IPS-NIHi11 (cell line): ENCODE measurements at regions not wholly inside any gene's neighbourhood (a gene's known extent, or its start where the extent isn't known, plus 50 kb on each side); places are given as distances from the start of the nearest gene placed in this dataset.

ENCODE experiments used
- DNase-seq: peaks from one replicate; pipeline ENCODE4 v3.0.0; 2012; ENCODE audit warnings: mixed read lengths, low spot score

DNA sequence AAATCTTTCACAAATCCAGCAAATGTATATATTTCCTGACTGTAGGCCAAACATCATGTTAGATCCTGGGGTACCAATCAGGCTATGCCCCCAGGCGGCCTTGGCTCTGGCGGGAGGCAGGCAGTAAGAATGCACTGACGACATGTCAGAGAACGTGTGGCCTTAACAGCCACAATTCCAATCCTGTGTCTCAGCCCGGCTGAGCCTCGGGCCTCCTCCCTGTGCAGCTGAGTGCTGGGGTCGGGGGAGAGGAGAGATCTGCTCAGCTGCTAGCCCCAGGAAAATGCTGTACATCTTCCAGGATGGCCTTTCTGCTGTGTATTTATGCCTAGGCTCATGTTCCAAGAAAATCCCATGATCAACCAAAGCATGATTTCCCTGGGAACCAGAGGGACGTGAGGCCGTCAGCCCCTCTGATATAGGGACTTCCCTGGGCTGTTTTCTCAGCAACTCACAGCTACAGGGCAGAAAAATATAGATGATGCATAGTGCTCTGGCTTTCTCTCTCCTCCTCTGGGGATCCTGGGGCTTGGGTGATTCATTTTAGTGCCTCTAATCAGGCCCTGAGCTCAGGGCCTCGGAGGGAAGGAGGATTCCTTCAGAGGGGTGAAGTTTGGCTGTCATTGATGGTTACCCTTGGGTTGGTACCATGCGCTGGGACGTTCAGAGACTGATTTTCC lies 604.0 kb downstream of the HS3ST4 start:
- DNase-seq, result no peak

DNA sequence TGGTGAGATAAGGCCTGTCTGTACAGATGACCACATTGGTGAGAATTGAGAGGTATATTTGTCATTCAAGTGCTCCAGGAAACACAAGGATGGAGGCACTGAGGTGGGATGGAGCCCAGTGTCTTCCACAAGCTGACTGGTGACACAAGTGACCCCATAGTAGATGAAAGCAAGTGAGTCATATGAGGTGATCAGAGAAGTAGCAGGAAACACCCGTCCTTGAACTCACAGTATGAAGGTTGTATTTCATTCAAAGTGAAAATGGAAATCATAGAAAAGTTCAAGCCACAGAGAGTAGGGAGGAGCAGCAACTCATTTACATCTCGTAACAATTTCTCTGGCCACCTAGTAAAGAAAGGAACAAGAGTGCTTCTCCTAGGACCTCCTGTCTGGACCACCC lies 609.8 kb downstream of the HS3ST4 start:
- no peak for DNase-seq

DNA sequence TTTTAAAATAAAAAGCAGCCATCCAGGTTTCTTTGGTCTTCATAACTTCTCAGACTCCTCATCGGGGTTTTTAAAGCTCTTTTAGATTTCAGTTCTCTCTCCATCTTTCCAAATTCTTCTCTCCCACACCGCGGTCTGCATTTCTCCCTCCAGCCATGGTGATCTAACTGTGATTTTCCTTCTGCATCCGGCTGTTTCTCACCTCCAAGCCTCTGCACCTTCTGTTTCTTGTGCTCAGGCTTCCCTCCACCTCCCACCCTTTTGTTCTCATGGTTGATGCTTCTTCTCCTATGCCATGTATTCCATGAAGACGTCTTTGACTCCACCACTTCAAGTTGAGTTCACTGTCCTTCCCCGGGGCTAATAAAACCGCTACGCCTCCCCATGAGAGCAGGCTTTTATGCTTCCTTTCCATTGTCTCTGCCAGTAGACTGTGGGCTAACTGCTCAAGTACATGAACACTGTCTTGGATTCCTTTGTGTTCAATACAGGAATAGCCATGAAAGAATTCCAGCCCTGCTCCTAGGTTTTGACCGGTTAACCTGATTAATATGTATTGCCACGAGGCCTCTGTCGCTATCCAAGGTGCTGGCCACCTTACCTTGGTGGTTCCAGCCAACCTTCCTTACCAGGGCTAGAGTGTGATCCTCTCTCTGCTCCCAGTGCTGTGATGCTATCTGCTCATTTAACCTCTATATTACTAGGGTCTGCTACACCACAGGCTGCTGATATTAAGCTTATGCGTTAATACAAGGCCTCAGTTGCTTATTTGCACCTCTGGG lies 625.1 kb downstream of the HS3ST4 start:
- DNase-seq, result peak; percentile 53

DNA sequence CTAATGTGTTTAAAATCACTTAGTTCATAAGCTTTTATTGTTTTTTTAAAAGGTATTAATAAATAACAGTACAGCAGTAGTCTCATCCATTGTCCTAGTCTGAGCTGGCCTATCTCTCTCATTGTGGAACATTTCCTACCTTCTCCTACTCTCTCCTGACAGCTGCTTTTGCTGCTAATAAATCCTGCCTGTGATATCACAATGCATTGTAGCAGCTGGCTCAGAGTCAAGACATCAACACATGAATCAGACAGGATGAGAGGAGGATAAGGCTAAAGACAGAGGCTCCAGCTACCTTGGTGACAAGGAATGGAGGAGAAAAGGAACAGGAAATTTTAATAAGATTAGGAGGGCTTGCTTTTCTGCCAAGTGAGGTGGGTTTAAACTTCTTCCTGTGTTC lies 626.1 kb downstream of the HS3ST4 start:
- no peak for DNase-seq

DNA sequence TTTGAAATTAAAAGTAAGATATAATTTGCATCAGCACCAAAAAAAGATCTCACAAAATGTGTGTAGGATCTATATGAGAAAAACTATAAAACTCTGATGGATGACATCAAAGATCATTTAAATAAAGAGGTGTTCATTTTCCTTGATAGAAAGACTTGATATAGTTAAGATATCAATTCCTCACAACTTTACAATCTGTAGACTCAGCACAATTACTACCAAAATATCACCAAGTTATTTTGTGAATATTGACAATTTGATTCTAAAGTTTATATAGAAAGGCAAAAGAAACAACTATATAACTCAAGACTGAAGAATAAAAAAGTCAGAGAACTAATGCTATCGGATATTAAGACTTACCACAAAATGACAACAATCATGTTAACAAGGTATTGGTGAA lies 638.9 kb downstream of the HS3ST4 start:
- DNase-seq, result no peak

DNA sequence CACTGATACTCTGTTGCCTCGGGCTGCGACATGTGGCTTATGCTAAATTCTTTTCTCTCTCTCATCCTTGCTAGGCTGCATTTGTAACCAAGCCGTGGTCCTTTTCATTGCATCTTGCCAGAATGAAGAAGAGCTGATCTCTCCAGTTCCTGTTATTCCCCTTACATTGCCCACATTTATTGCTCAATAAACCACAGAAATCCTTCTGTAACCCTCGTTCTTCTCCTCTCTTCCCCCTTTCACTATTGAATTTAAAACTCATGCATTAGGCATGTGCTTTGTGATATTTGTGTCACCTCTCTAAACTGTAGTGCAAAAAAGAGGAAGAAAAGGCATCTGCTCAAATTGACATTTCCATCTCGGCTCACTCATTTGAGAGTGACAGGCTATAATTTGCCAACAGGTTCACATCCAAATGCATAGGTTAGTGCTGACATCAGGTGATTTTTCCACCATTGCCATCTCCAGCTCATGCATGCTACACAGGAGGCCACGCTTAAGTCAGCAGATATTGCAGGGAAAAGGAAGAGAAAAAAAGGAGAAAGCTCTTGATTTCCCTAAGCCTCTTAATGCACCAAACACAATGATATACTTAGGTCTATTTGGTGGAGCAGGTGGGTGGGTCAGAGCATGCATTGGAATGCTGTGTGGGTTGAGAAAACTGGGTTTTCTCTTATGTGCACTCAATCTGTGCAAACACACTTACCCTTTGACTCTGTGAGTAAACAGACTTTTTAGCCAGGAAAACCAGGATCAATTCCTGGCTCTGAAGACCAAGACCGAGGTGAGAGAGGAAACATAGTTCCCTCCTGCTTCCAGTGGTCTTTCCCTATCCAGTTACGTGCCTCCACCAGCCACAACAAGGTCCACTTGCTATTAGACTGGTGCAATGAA lies 642.7 kb downstream of the HS3ST4 start:
- no peak for DNase-seq

DNA sequence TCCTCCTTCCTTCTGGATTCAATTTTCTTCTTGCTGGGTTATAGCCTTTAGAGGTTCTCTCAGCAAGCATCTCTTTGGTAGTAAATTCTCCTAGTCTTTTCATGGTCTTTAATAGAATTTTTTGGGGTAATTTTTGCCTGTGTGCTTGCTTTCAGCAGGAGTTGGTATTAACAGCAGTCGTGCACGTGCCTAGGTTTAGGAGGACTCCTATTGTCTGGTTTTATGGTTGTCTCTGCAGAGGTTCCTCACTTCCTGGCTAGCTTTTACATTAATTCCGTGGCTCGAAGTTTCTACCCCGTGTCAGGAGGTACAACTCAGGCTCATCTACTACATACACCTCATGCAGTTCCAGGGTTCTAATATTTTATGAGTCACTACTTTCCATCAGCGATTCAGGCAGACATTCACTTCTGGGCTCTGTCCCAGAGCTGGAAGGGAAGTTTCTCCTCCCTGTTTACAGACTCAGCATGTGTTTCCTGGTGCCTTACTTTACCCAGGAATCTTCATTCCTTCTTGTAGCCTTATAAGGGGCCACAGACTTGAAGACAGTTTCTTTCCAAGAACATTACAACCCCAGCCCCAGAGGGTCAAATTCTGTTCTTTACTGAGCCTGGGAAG lies 643.6 kb downstream of the HS3ST4 start:
- DNase-seq, result no peak

DNA sequence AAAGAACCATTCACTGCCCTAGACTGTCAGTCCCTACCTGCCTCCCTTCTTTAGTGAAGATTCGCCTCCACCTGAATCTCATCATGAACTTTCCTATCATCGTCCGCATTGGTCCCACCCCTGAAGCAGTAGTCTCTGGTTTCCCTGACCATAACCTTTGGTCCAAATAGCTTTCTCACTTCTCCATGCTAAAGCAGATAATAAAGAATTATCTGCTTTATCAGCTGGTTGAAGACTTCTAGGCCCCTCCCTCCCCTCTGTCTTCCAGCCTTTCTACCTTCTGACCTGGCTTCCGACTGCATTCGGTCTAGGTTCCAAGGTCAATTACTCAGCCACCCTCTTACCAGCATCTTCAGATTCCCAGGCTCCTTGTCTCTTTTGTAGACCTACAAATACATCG lies 650.9 kb downstream of the HS3ST4 start:
- no peak for DNase-seq

DNA sequence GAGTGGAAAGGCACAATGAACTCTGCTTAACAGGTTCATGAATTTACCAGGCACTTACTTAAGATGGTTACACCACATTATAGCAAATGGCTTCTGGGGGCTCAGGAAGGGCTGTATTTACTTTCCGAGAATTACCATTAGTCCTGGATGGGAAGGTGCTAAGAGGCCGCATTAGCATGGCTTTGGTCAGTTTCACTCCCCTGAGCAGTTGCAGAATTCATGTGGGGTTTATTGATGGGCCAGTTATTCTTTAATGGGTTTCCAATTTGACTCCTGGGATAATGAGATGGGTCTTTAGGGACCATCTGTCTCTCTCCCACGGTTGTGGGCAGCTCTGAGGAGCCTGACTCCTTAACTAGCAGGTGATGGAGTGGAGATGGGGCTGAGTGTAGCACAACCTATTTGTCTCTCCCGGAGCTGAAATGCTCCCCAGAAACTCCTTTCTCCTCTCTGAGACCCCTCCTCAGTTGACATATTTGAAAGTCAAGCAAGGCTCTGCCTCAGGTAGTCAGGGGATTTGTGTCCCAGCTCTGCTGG lies 652.5 kb downstream of the HS3ST4 start:
- DNase-seq, result no peak

DNA sequence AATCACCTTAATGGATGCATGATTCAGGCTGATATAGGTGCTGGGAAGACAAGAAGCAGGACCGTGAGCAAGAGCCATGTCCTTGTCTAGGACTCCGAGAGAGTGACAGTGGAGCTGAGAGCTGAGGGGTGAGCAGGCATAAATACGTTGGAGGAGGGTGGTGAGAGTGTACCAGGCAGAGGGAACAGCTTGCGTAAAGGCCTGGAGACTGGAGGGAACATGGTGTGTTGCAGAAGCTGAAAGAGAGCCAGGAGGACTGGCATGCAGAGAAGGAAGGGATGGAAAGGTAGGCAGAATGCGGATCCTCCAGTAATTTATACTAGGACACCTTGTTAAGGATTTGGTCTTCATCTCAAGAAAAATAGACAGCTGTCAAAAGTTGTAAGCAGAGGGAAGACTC lies 653.2 kb downstream of the HS3ST4 start:
- DNase-seq, result no peak

DNA sequence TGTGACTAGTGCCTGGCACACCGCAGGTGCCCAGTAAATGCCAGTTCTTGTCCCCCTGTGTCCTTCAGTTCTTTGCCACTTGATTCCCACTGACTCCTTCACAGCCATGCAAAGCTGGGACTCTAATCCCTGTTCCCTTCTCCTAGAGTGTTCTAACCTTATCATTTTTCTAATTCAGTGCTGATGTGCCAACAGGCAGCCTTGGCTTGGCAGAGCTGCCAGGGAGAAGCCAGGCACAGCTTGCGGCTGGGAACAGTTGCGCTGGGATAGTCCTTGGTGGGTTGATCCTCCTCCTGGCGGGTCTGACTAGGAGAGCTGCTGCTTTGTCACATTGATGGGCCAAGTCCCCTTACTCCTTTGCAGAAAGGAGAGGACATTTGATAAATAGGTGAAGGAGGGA lies 654.2 kb downstream of the HS3ST4 start:
- DNase-seq, result no peak

DNA sequence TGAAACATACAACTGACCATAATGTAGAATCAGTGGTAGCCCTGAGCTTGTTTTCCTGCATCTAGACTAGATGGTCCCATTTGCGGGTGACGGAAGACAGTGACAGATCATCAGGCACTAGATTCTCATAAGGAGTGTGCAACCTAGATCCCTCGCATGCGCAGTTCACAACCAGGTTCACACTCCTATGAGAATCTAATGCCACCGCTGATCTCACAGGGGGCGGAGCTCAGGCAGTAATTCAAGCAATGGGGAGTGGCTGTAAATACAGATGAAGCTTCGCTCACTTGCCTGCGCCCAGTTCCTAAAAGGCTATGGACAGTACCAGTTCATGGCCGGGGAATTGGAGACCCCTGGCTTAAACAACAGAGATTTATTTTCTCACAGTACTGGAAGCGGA lies 656.3 kb downstream of the HS3ST4 start:
- DNase-seq, result no peak

DNA sequence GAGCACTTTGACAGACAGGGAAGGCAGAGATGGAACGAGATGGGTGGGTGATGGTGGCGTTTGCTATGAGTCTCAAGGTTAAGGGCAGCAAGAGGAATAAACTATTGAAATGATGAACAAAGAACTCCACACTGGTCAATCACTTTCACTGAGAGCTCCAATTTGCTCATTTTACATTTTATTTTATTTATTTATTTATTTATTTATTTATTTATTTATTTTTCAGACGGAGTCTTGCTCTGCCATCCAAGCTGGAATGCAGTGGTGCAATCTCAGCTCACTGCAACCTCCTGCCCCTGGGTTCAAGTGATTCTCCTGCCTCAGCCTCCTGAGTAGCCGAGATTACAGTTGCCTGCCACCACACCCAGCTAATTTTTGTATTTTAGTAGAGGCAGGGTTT lies 669.1 kb downstream of the HS3ST4 start:
- DNase-seq, result no peak

DNA sequence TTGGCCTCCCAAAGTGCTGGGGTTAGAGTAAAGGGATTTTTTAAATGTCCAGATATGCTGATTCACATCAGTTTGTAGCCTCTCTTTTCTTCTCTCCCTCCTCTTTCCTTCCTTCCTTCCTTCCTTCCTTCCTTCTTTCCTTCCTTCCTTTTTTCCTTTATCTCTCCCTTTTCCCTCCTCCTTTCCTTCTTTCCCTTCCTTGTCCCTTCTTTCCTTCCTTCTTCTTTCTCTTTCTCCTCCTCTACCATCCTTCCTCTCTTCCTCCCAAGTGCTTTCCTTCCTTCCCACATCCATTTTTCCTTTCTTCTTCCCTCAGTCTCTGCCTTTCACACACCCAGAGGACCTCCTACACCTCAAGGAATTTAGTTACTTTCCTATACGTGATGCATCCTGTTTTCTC lies 671.8 kb downstream of the HS3ST4 start:
- DNase-seq, result no peak

DNA sequence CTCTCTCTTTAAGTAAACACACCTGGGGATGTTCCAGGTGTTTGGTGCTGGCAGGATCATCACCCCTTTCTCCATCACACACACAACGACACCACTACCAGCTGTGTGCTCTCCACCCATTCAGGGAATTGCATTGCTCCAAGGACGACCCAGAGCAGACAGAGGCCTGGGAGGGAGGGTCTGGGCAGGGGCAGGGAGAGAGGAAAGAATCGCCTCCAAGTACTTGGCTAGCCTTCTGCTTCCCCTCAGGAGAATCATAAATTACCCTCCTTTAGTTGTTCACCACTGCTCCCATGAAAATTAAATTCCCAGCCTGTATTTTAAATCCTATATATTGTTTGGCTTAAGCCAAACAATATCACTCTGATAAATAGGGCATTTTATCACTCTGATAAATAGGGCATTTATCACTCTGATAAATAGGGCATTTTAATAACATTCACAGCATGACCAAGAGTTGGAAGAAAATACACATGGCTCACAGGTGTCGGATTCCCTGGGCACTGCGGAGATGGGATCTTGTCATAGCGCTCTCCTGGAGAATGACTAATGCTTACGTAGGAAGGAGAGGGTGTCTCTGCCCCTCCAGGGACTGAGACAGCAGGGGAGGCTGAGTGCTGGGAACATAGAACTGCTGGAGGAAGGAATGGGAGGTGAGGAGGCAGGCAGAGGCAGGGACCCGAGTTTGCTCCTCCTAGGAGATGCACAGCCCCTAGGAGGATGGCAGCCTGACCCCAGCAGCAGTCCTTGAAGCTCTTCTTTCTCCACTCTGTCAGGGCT lies 673.6 kb downstream of the HS3ST4 start:
- peak; percentile 19 for DNase-seq

DNA sequence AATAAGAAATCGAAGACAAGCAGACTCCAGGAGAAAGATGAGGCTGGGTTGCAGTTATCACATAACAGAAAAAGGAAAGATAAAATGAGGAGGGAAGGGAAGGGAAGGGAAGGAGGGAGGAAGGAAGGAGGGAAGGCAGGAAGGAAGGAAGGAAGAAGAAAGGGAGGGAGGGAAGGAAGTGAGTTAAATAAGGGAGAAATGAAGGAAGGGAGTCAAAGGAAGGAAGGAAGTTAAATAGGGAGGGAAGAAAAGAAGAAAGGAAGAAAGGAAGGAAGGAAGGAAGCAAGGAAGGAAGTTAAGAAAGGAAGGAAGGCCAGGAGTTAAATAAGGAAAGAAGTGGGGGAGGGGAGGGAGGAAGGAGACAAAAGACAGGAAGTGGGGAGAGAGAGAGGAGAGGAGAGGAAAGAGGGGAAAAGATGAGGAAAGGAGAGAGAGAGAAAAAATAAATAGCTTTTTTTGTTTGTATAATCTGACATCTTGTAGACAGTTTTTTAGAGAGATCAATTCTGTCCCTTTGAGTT lies 679.6 kb downstream of the HS3ST4 start:
- no peak for DNase-seq

DNA sequence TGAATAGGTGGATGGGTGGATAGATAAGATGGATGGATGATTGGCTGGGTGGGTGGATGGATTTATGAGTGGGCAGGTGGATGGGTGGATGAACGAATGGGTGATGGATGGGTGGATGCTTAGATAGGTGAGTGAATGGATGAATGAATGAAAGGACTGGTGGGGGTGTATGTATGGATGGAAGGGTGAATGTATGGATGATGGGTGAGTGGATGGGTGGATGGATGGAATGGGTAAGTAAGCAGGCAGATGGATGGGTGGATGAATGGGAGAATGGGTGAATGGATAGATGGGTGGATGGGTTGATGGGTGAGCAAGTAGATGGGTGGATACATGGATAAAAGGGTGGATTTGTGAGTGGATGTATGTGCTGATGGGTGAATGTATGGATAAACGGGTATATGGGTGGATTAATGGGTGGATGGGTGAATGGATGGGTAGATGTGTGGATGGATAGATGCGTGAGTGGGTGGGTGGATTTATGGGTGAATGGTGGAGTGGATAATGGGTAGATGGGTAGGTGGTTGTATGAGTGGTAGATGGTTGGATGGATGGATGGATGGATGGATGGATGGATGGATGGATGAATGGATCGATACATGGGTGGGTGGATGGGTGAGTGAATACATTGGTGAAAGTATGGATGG lies 682.6 kb downstream of the HS3ST4 start:
- DNase-seq, result no peak

DNA sequence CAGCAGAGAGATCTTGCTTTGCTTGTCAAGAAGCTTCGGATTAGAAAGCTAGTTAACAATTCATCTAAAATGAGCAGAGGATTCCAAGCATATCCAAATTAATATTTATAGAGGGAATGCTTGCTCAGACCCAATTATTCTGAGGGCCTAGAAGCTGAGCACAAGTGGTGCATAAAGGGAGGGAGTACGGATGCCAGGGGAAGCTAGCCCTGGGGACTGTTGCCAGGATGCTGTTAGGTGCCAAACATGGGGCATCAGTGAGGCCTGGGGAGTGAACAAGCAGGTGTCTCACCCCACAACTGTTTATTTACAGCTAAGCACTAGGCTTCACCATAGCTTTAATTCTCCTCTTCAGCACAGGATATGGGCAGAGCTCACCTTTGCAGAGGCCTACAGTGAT lies 684.1 kb upstream of the C16orf82 start:
- DNase-seq, result no peak

DNA sequence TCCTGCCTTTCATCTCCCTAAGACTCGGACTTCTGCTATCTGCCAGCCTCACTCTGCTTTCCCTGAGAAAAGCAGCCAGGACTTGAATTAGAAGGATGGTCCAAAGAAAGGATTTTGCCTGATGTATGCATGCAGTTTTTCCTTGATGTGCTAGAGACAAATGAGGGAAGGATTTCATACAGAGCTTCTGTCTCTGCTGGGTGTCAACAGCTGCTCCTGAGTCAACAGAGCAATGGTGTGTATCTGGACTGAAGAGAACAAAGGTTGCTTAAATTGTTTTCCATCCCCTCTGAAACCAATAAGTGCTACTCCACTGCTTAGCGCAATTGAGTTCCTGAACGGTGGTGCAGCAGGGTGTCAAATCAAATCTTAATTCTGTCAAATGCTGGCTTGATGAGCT lies 680.6 kb upstream of the C16orf82 start:
- DNase-seq, result no peak

DNA sequence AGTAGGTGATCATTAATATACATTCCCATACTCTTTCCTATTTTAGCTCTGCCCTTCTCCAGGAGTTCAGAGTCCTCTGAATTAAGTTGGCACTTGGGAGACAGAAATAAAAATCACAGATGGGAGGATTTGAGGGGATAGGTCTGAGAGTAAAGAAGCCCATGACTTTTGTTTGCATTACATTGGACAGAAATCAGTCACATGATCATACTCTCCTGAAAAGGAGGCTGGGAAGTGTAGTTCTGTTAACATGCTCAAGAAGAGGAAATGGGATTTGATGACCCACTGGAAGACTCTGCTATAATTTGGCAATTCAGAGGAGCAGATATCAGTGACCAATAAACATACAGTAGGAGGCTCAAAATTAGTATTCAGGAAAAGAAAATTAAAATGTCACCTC lies 674.9 kb upstream of the C16orf82 start:
- peak; percentile 24 for DNase-seq

DNA sequence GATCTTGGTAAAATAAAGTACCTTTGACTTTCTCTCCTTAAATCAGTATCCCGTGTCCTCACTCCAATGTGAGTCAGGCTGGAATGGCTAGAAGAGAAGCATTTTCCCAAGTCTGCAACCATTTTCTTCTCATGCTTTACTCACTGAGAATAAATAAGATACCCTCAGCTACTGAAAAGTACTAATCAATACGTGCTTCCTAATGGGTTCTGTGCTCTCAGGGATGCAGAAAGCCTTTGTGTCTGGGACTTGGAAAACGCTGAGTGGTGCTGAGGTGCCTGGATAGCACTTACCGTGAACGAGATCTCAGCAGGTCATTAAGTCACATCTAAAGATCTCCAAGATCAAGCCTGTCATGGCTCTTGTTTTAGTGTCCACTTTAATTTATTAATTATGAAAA lies 672.3 kb upstream of the C16orf82 start:
- no peak for DNase-seq
